GM23338 (cell line): ENCODE measurements at regions not wholly inside any gene's neighbourhood (a gene's known extent, or its start where the extent isn't known, plus 50 kb on each side); places are given as distances from the start of the nearest gene placed in this dataset.

Experiments used
- EZH2 ChIP-seq: fragments of 200-600 bp; sonication (generic); IDR thresholded peaks from one replicate; pipeline ENCODE4 v1.8.0; 2017; ENCODE audit warnings: antibody characterized with exemption, mild to moderate bottlenecking, low read depth; ENCODE audit not compliant: unreplicated experiment
- TF ChIP-seq, protein P1 (sequence below), 2 experiments: fragments of 200-600 bp in 1 of 2; sonication (generic) in 1 of 2; conservative IDR thresholded peaks; 2 replicates each; pipeline versions ENCODE4 v1.5.1 to v1.6.1; 2016 to 2017; ENCODE audit warnings: antibody characterized with exemption in 2 of 2, low read depth in 2 of 2, mild to moderate bottlenecking in 2 of 2, moderate library complexity in 1 of 2
- TF ChIP-seq, protein P2 (sequence below): IDR thresholded peaks from one replicate; pipeline ENCODE4 v1.6.1; 2018; ENCODE audit warnings: antibody characterized with exemption; ENCODE audit not compliant: unreplicated experiment

DNA sequence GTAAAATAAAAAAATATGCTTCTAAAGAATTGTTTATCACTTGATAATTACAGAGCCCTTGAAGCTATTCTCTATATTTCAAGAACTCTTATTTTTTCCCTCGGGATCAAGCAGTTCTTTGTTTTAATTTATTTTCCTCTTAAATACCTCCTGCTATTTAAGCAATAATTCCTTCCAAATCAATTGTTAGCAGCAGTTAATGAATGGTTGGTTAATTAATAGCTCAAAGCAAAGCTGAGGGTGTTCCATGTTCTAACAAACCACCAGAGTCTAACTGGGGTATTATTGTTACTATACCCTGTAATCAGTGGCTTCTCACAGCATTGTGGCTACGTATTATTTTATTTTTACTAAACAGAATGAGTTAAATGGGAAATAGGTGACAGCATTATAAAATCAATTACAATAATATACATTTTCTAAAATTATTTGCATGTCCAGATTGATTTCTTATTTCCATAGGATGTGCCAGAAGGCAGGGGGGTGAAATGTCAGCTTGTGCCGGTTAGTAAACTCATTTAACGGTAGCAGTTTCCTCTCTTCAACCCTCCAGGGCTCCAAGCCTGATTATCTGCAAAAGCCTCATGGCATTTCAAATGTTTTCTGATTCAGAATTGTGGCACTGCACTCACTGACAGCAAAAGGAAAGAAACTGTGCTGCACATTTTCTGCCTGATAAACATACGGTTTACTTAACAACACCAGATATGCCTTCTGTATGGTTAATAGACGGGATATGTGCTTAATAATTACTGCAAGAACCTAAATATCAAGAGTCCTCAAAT is 286.9 kb upstream of the EMCN start:
- TF ChIP-seq, protein P1, sequence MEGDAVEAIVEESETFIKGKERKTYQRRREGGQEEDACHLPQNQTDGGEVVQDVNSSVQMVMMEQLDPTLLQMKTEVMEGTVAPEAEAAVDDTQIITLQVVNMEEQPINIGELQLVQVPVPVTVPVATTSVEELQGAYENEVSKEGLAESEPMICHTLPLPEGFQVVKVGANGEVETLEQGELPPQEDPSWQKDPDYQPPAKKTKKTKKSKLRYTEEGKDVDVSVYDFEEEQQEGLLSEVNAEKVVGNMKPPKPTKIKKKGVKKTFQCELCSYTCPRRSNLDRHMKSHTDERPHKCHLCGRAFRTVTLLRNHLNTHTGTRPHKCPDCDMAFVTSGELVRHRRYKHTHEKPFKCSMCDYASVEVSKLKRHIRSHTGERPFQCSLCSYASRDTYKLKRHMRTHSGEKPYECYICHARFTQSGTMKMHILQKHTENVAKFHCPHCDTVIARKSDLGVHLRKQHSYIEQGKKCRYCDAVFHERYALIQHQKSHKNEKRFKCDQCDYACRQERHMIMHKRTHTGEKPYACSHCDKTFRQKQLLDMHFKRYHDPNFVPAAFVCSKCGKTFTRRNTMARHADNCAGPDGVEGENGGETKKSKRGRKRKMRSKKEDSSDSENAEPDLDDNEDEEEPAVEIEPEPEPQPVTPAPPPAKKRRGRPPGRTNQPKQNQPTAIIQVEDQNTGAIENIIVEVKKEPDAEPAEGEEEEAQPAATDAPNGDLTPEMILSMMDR (conservative IDR thresholded peaks at IDR 0.05; ENCODE audit: low read depth in 2 of 2): no peak
- no peak for TF ChIP-seq EZH2
- TF ChIP-seq, protein P2, sequence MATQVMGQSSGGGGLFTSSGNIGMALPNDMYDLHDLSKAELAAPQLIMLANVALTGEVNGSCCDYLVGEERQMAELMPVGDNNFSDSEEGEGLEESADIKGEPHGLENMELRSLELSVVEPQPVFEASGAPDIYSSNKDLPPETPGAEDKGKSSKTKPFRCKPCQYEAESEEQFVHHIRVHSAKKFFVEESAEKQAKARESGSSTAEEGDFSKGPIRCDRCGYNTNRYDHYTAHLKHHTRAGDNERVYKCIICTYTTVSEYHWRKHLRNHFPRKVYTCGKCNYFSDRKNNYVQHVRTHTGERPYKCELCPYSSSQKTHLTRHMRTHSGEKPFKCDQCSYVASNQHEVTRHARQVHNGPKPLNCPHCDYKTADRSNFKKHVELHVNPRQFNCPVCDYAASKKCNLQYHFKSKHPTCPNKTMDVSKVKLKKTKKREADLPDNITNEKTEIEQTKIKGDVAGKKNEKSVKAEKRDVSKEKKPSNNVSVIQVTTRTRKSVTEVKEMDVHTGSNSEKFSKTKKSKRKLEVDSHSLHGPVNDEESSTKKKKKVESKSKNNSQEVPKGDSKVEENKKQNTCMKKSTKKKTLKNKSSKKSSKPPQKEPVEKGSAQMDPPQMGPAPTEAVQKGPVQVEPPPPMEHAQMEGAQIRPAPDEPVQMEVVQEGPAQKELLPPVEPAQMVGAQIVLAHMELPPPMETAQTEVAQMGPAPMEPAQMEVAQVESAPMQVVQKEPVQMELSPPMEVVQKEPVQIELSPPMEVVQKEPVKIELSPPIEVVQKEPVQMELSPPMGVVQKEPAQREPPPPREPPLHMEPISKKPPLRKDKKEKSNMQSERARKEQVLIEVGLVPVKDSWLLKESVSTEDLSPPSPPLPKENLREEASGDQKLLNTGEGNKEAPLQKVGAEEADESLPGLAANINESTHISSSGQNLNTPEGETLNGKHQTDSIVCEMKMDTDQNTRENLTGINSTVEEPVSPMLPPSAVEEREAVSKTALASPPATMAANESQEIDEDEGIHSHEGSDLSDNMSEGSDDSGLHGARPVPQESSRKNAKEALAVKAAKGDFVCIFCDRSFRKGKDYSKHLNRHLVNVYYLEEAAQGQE: no peak
